Nephron progenitor cell (in vitro differentiated cells): ENCODE measurements at regions not wholly inside any gene's neighbourhood (a gene's known extent, or its start where the extent isn't known, plus 50 kb on each side); places are given as distances from the start of the nearest gene placed in this dataset.

Experiments
- DNase-seq: peaks from one replicate; pipeline ENCODE4 v3.0.0; 2021
- H3K27ac Mint-ChIP-seq: 2 replicates; pipeline ENCODE4 v1.8.0; 2021; ENCODE audit warnings: mild to moderate bottlenecking, moderate library complexity, mixed read lengths
- H3K27me3 Mint-ChIP-seq: 2 replicates; pipeline ENCODE4 v1.8.0; 2021; ENCODE audit warnings: mild to moderate bottlenecking, low read depth, mixed read lengths; ENCODE audit not compliant: poor library complexity
- H3K36me3 Mint-ChIP-seq: 2 replicates; pipeline ENCODE4 v1.8.0; 2021; ENCODE audit warnings: low read depth, mixed read lengths
- H3K4me1 Mint-ChIP-seq: 2 replicates; pipeline ENCODE4 v1.8.0; 2021; ENCODE audit warnings: mixed read lengths
- H3K4me3 Mint-ChIP-seq: 2 replicates; pipeline ENCODE4 v1.8.0; 2021; ENCODE audit warnings: mild to moderate bottlenecking, moderate library complexity, mixed read lengths
- H3K9me3 Mint-ChIP-seq: 2 replicates; pipeline ENCODE4 v1.8.0; 2021; ENCODE audit warnings: mild to moderate bottlenecking, moderate library complexity, mixed read lengths
- CTCF ChIP-seq: fragments of 200-600 bp; sonication (generic); IDR thresholded peaks from 2 replicates; pipeline ENCODE4 v1.5.0; 2021; ENCODE audit warnings: antibody characterized with exemption

GRCh38 chr3:181913254-181913653, 201.5 kb downstream of the SOX2 start:
- no peak for TF ChIP-seq CTCF
- DNase-seq, result no peak
- Mint-ChIP-seq H3K9me3 (no peaks in the 10 kb centered on the region), H3K4me3 (no peak overlapping the region), H3K27me3 (peaks cover 11% of the 10 kb centered on the region), H3K36me3 (no peaks in the 10 kb centered on the region), H3K27ac (no peak overlapping the region), H3K4me1 (peaks cover 5% of the 10 kb centered on the region)

- Mint-ChIP-seq H3K9me3 (no peaks in the 10 kb centered on the region), H3K27me3 (peaks cover 13% of the 10 kb centered on the region), H3K4me3 (no peak overlapping the region)
These were observed 203.8 kb downstream of the SOX2 start for GRCh38 chr3:181915551-181915950.

GRCh38 chr3:181916013-181916412, 204.3 kb downstream of the SOX2 start:
- no peak overlapping the region for H3K4me3 Mint-ChIP-seq
- H3K9me3 Mint-ChIP-seq, result no peaks in the 10 kb centered on the region
- peaks cover 5% of the 10 kb centered on the region for H3K4me1 Mint-ChIP-seq
- H3K36me3 Mint-ChIP-seq, result no peaks in the 10 kb centered on the region
- H3K27ac Mint-ChIP-seq, result no peak overlapping the region
- H3K27me3 Mint-ChIP-seq, result peaks cover 13% of the 10 kb centered on the region
- no peak for DNase-seq
- no peak for TF ChIP-seq CTCF

More at GRCh38 chr3:181915551-181915950, 203.8 kb downstream of the SOX2 start:
- no peak overlapping the region for H3K27ac Mint-ChIP-seq
- no peaks in the 10 kb centered on the region for H3K36me3 Mint-ChIP-seq
- TF ChIP-seq CTCF, result no peak
- H3K4me1 Mint-ChIP-seq, result peaks cover 5% of the 10 kb centered on the region
- no peak for DNase-seq

DNA sequence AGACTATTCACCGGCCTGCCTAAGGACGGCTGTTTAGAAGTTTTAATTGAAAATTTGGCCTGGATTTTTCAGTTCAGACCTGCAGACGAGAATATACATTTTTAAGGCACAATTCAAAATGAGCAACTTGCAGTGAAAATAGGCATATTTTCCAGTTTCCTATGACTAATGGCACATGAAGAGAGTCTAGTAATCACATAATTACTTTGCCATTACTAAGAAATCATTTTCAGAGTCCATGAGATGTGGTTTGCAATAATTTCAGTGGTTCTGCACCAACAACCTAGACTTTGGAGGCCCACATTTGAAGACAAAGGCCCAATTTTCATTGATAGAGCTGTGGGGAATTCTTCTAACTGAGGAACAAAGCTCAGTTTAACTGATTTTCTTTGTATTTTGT, 205.3 kb downstream of the SOX2 start:
- no peak overlapping the region for H3K27ac Mint-ChIP-seq
- no peaks in the 10 kb centered on the region for H3K36me3 Mint-ChIP-seq
- peaks cover 13% of the 10 kb centered on the region for H3K27me3 Mint-ChIP-seq
- H3K9me3 Mint-ChIP-seq, result no peaks in the 10 kb centered on the region
- no peak for DNase-seq
- no peak for TF ChIP-seq CTCF
- no peak overlapping the region for H3K4me3 Mint-ChIP-seq
- peaks cover 5% of the 10 kb centered on the region for H3K4me1 Mint-ChIP-seq

DNA sequence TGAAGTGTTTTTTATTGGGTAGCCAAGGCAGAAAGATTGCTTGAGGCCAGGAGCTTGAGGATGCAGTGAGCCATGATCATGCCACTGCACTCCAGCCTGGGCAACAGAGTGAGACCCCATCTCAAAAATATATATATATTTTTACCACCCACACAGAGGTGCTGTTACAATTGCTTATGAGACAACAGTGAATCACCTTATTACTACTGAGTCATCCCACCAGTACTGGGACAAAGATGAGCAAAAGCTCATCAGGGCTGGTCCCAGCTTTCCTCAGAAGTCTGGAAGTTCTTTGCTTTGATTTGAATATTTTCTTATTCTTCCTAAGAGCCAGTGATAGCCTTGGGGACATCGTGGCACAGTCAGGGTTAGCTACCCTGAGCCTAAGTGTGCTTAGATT, 207.7 kb downstream of the SOX2 start:
- TF ChIP-seq CTCF, result no peak
- Mint-ChIP-seq H3K4me3 (no peak overlapping the region), H3K9me3 (peaks cover 1% of the 10 kb centered on the region), H3K36me3 (no peaks in the 10 kb centered on the region), H3K27ac (no peak overlapping the region), H3K27me3 (peaks cover 13% of the 10 kb centered on the region), H3K4me1 (peaks cover 5% of the 10 kb centered on the region)
- DNase-seq, result no peak

- Mint-ChIP-seq H3K9me3 (peaks cover 8% of the 10 kb centered on the region), H3K4me3 (no peak overlapping the region), H3K36me3 (no peaks in the 10 kb centered on the region), H3K27me3 (peaks cover 13% of the 10 kb centered on the region), H3K4me1 (peaks cover 2% of the 10 kb centered on the region), H3K27ac (no peak overlapping the region)
- no peak for TF ChIP-seq CTCF
- DNase-seq, result no peak
These were observed 208.7 kb downstream of the SOX2 start for GRCh38 chr3:181920409-181920808.
